Smooth muscle cell (in vitro differentiated cells): ENCODE measurements at regions not wholly inside any gene's neighbourhood (a gene's known extent, or its start where the extent isn't known, plus 50 kb on each side); places are given as distances from the start of the nearest gene placed in this dataset.

Experiments
- DNase-seq: peaks from one replicate; lab custom pipeline; 2025; ENCODE audit not compliant: unreplicated experiment; lab: John Stamatoyannopoulos, UW
- H2AFZ ChIP-seq: fragments of 200-600 bp; sonication (generic); 2 replicates; pipeline ENCODE4 v1.6.0; 2016; ENCODE audit warnings: antibody characterized with exemption, low read depth, mild to moderate bottlenecking
- H3F3A ChIP-seq: fragments of 200-600 bp; sonication (generic); 2 replicates; pipeline ENCODE4 v1.6.0; 2017; ENCODE audit warnings: antibody characterized with exemption, low read depth
- H3K27ac ChIP-seq: fragments of 200-600 bp; sonication (generic); 2 replicates; pipeline ENCODE4 v1.5.1; 2016; ENCODE audit warnings: low read depth, mild to moderate bottlenecking
- H3K27me3 ChIP-seq: fragments of 200-600 bp; sonication (generic); 2 replicates; pipeline ENCODE4 v1.6.1; 2016; ENCODE audit warnings: low read depth, mild to moderate bottlenecking
- H3K36me3 ChIP-seq: fragments of 200-600 bp; sonication (generic); 2 replicates; pipeline ENCODE4 v1.5.1; 2016; ENCODE audit warnings: low read depth
- H3K4me1 ChIP-seq: fragments of 200-600 bp; sonication (generic); 2 replicates; pipeline ENCODE4 v1.5.1; 2016; ENCODE audit warnings: low read depth
- H3K4me2 ChIP-seq: fragments of 200-600 bp; sonication (generic); 2 replicates; pipeline ENCODE4 v1.6.0; 2016; ENCODE audit warnings: mild to moderate bottlenecking
- H3K4me3 ChIP-seq: fragments of 200-600 bp; sonication (generic); 2 replicates; pipeline ENCODE4 v1.5.1; 2016; ENCODE audit warnings: mild to moderate bottlenecking
- H3K79me2 ChIP-seq: fragments of 200-600 bp; sonication (generic); 2 replicates; pipeline ENCODE4 v1.6.0; 2016; ENCODE audit warnings: low read depth, mild to moderate bottlenecking
- H3K9ac ChIP-seq: fragments of 200-600 bp; sonication (generic); 2 replicates; pipeline ENCODE4 v1.6.0; 2016; ENCODE audit warnings: low read depth
- H3K9me3 ChIP-seq: fragments of 200-600 bp; sonication (generic); replicated peaks from 2 replicates; pipeline ENCODE4 v1.5.1; 2016; ENCODE audit warnings: low read depth
- H4K20me1 ChIP-seq: fragments of 200-600 bp; sonication (generic); 2 replicates; pipeline ENCODE4 v1.6.0; 2016; ENCODE audit warnings: low read depth
- WGBS: methylation state at CpG from one replicate; pipeline ENCODE4 v1.1.7; 2016; ENCODE audit warnings: low lambda C conversion rate; 5-methylcytosine and 5-hydroxymethylcytosine counted together
- TF ChIP-seq, protein P1 (sequence below): fragments of 200-600 bp; sonication (generic); IDR thresholded peaks from 2 replicates; pipeline ENCODE4 v1.5.1; 2017; ENCODE audit warnings: borderline replicate concordance, mild to moderate bottlenecking, antibody characterized with exemption; ENCODE audit not compliant: insufficient read depth, poor library complexity, severe bottlenecking

DNA sequence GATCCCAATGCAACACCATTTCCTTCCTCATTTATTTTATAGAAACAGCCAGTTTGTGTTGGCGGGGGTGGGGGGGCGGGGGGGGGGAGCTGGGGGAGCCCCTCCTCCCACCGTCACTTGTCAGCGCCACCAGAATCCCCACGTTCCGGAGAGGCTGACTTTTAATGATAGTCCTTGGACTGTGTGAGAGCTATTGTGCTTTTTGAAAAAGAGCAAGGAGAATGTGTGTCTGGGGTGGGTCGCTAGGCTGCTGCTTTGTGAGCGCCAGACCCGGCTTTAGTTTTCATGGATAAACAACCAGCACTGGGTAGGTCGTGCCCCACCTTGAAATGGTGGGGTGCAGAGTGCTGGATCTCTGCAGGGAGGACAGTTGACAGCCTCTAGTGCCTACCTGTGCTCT is 135.0 kb upstream of the ONECUT1 start:
- H3K27me3 ChIP-seq, result no peaks in the 10 kb centered on the region
- H3K9me3 ChIP-seq, result no peaks in the 10 kb centered on the region
- H3K79me2 ChIP-seq, result no peaks in the 10 kb centered on the region
- H3K4me3 ChIP-seq, result no peak overlapping the region
- no peak for DNase-seq
- H3K27ac ChIP-seq, result no peak overlapping the region
- H3K4me2 ChIP-seq, result no peak overlapping the region
- H3K4me1 ChIP-seq, result no peaks in the 10 kb centered on the region
- TF ChIP-seq, protein P1, sequence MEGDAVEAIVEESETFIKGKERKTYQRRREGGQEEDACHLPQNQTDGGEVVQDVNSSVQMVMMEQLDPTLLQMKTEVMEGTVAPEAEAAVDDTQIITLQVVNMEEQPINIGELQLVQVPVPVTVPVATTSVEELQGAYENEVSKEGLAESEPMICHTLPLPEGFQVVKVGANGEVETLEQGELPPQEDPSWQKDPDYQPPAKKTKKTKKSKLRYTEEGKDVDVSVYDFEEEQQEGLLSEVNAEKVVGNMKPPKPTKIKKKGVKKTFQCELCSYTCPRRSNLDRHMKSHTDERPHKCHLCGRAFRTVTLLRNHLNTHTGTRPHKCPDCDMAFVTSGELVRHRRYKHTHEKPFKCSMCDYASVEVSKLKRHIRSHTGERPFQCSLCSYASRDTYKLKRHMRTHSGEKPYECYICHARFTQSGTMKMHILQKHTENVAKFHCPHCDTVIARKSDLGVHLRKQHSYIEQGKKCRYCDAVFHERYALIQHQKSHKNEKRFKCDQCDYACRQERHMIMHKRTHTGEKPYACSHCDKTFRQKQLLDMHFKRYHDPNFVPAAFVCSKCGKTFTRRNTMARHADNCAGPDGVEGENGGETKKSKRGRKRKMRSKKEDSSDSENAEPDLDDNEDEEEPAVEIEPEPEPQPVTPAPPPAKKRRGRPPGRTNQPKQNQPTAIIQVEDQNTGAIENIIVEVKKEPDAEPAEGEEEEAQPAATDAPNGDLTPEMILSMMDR, result no peak
- H2AFZ ChIP-seq, result no peak overlapping the region
- no peaks in the 10 kb centered on the region for H3F3A ChIP-seq
- WGBS, result 64% methylated on average over 9 of the region's 10 CpGs
- no peak overlapping the region for H3K9ac ChIP-seq
- H4K20me1 ChIP-seq, result no peaks in the 10 kb centered on the region
- H3K36me3 ChIP-seq, result no peaks in the 10 kb centered on the region

DNA sequence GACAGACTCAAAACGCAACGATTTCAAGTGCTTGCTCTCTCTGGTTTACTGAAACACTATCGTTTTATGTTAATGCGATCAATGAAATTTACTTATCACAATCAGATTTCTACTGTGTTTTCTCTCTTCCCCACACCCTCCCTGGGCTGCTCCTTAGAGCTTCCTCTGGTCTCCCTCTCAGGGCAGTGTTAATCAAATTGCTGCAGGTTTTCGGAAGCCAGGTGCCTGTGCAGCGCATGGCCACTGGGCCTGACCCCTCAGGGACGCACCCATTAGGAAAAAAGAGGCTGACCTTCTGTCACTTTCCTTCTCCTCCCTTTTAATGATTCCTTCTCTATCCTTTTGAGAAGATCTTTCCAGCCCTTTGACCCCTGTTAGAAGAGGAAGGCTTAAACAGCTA is 134.5 kb upstream of the ONECUT1 start:
- H3K4me3 ChIP-seq, result no peak overlapping the region
- WGBS, result 94% methylated on average over 7 of the region's 7 CpGs
- TF ChIP-seq, protein P1, result no peak

DNA sequence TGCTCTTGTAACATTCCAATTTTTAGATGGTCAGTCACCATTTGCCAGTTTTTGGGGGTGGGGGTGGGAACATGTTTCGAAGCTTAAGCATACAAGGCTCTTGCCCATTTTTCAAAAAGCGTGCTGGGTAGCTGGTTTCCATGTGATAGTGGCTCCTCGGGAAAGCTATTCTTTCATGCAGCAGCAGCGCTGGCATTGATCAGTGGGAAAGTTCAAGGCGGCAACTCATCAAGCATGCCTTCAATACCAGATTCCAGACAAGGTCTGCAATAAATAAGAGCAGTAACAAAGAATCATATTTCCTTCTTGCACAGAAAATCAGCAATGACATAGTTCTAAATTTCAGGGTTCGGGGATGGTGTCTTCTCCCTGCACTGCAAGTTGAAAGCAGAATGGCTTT is 133.5 kb upstream of the ONECUT1 start:
- no peak overlapping the region for H3K27ac ChIP-seq
- no peak for DNase-seq
- no peaks in the 10 kb centered on the region for H4K20me1 ChIP-seq
- H3K4me2 ChIP-seq, result no peak overlapping the region
- H3K9me3 ChIP-seq, result no peaks in the 10 kb centered on the region
- H3K9ac ChIP-seq, result no peak overlapping the region
- 79% methylated on average over 6 of the region's 6 CpGs for WGBS
- H3K4me1 ChIP-seq, result no peaks in the 10 kb centered on the region
- H3K79me2 ChIP-seq, result no peaks in the 10 kb centered on the region
- H3K36me3 ChIP-seq, result no peaks in the 10 kb centered on the region
- H3F3A ChIP-seq, result no peaks in the 10 kb centered on the region
- H3K4me3 ChIP-seq, result no peak overlapping the region
- H3K27me3 ChIP-seq, result no peaks in the 10 kb centered on the region
- TF ChIP-seq, protein P1, result no peak
- H2AFZ ChIP-seq, result no peak overlapping the region

More for the DNA sequence above, 134.5 kb upstream of the ONECUT1 start:
- Histone ChIP-seq H4K20me1 (no peaks in the 10 kb centered on the region), H3K4me2 (no peak overlapping the region), H3K36me3 (no peaks in the 10 kb centered on the region), H3K4me1 (no peaks in the 10 kb centered on the region), H2AFZ (no peak overlapping the region), H3F3A (no peaks in the 10 kb centered on the region), H3K27ac (no peak overlapping the region), H3K79me2 (no peaks in the 10 kb centered on the region), H3K9ac (no peak overlapping the region), H3K9me3 (no peaks in the 10 kb centered on the region), H3K27me3 (no peaks in the 10 kb centered on the region)
- DNase-seq, result no peak

DNA sequence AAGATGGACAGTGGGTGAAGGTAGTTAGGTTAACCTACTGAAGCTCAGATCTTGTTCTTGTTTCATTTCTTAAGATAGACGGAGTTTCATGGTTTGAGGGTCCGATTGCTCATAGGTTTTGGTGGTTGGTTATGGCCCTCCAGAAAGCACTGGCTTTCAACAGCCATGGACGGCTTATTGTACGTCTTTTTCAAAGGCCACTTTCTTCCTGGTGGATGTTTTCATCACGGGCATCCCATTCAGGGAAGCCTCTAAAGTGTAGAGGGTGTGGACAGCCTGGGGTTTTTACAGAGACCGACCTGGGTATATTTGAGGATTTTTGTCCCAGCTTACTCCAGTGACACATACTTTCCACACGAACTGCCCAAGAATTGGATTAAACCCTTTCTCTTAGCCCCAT is 132.7 kb upstream of the ONECUT1 start:
- Histone ChIP-seq H3K9me3 (no peaks in the 10 kb centered on the region), H3K36me3 (no peaks in the 10 kb centered on the region), H3K27ac (no peak overlapping the region), H3K4me2 (no peak overlapping the region), H3F3A (no peaks in the 10 kb centered on the region), H4K20me1 (no peaks in the 10 kb centered on the region), H3K27me3 (no peaks in the 10 kb centered on the region), H3K4me3 (no peak overlapping the region), H2AFZ (no peak overlapping the region), H3K9ac (no peak overlapping the region), H3K4me1 (no peaks in the 10 kb centered on the region), H3K79me2 (no peaks in the 10 kb centered on the region)
- DNase-seq, result no peak
- WGBS, result 84% methylated on average over 7 of the region's 7 CpGs
- TF ChIP-seq, protein P1, result no peak
